DND-41 (cell line): ENCODE measurements at regions not wholly inside any gene's neighbourhood (a gene's known extent, or its start where the extent isn't known, plus 50 kb on each side); places are given as distances from the start of the nearest gene placed in this dataset.

Experiments used
- ATAC-seq: fragments of 200-7000 bp; cut with Tn5 transposase; 3 replicates; pipeline ENCODE4 v1.9.1; 2021; ENCODE audit warnings: low read depth; ENCODE audit not compliant: insufficient read depth
- DNase-seq: peaks from one replicate; pipeline ENCODE4 v3.0.0-alpha.2; 2020
- H2AFZ ChIP-seq: 2 replicates; pipeline ENCODE4 v1.6.0; 2012; ENCODE audit warnings: low read depth, low read length
- H3K27ac ChIP-seq: 2 replicates; pipeline ENCODE4 v1.5.1; 2012; ENCODE audit warnings: low read length, inconsistent platforms
- H3K27me3 ChIP-seq: fragments of 200-600 bp; sonication (generic); 2 replicates; pipeline ENCODE4 v1.6.0; 2012; ENCODE audit warnings: low read length, mild to moderate bottlenecking, inconsistent platforms; ENCODE audit not compliant: insufficient read depth, poor library complexity
- H3K36me3 ChIP-seq: 2 replicates; pipeline ENCODE4 v1.5.1; 2012; ENCODE audit warnings: low read length, inconsistent platforms; ENCODE audit not compliant: insufficient read depth
- H3K4me1 ChIP-seq: 2 replicates; pipeline ENCODE4 v1.5.1; 2012; ENCODE audit warnings: mild to moderate bottlenecking, low read length; ENCODE audit not compliant: insufficient read depth
- H3K4me2 ChIP-seq: 2 replicates; pipeline ENCODE4 v1.6.0; 2012; ENCODE audit warnings: mild to moderate bottlenecking, moderate library complexity, low read length, inconsistent platforms; ENCODE audit not compliant: insufficient read depth
- H3K4me3 ChIP-seq, 2 experiments: fragments of 200-600 bp in 1 of 2; shearing (Covaris generic) in 1 of 2; 2 replicates each; pipeline ENCODE4 v1.5.1; 2012 to 2016; ENCODE audit warnings: inconsistent platforms in 2 of 2, low read length in 2 of 2, mild to moderate bottlenecking in 2 of 2, low read depth in 1 of 2, moderate library complexity in 1 of 2
- H3K79me2 ChIP-seq: 2 replicates; pipeline ENCODE4 v1.6.0; 2012; ENCODE audit warnings: low read length, inconsistent platforms; ENCODE audit not compliant: insufficient read depth
- H3K9ac ChIP-seq: 2 replicates; pipeline ENCODE4 v1.6.0; 2012; ENCODE audit warnings: low read depth, mild to moderate bottlenecking, inconsistent platforms, low read length, moderate library complexity
- H3K9me3 ChIP-seq: 2 replicates; pipeline ENCODE4 v1.5.1; 2012; ENCODE audit warnings: low read length, moderate library complexity, mild to moderate bottlenecking, inconsistent platforms; ENCODE audit not compliant: insufficient read depth, severe bottlenecking
- H4K20me1 ChIP-seq: 2 replicates; pipeline ENCODE4 v1.6.0; 2012; ENCODE audit warnings: low read length; ENCODE audit not compliant: insufficient read depth
- EZH2 ChIP-seq: IDR thresholded peaks from 3 replicates; pipeline ENCODE4 v1.6.1; 2012; ENCODE audit warnings: borderline replicate concordance, low read depth, mild to moderate bottlenecking, moderate library complexity, low read length, inconsistent platforms; ENCODE audit not compliant: severe bottlenecking
- TF ChIP-seq, protein P1 (sequence below): IDR thresholded peaks from 2 replicates; pipeline ENCODE4 v1.5.1; 2012; ENCODE audit warnings: borderline replicate concordance, low read length, moderate library complexity, mild to moderate bottlenecking; ENCODE audit not compliant: poor library complexity, severe bottlenecking; ENCODE audit errors: extremely low read depth

DNA sequence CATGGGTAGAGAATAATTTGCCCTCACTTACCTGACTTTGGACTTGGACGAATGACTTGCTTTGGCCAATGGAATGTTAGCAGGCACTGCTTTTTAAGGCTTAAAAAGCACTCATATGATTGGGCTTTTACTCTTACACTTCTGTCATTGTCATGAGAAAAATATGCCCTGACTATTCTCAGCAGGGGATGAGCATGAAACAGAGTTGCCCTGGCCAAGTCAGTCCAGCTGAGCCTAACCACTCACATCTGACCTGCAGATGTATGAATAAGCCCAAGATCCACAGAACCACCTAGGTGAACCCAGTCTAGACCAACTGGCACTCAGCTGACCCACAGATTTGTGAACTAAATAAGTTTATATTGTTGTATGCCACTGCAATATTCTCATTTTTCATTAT lies 573.5 kb downstream of the TNS3 start:
- Histone ChIP-seq H3K36me3 (no peaks in the 10 kb centered on the region), H4K20me1 (no peaks in the 10 kb centered on the region), H3K4me3 (no peak overlapping the region), H3K79me2 (no peaks in the 10 kb centered on the region), H2AFZ (no peak overlapping the region), H3K9ac (no peak overlapping the region), H3K27me3 (no peaks in the 10 kb centered on the region), H3K27ac (no peak overlapping the region), H3K4me1 (no peaks in the 10 kb centered on the region), H3K9me3 (no peaks in the 10 kb centered on the region), H3K4me2 (no peak overlapping the region)
- TF ChIP-seq, protein P1, sequence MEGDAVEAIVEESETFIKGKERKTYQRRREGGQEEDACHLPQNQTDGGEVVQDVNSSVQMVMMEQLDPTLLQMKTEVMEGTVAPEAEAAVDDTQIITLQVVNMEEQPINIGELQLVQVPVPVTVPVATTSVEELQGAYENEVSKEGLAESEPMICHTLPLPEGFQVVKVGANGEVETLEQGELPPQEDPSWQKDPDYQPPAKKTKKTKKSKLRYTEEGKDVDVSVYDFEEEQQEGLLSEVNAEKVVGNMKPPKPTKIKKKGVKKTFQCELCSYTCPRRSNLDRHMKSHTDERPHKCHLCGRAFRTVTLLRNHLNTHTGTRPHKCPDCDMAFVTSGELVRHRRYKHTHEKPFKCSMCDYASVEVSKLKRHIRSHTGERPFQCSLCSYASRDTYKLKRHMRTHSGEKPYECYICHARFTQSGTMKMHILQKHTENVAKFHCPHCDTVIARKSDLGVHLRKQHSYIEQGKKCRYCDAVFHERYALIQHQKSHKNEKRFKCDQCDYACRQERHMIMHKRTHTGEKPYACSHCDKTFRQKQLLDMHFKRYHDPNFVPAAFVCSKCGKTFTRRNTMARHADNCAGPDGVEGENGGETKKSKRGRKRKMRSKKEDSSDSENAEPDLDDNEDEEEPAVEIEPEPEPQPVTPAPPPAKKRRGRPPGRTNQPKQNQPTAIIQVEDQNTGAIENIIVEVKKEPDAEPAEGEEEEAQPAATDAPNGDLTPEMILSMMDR: no peak
- no peak for TF ChIP-seq EZH2
- DNase-seq: no peak
- no peak for ATAC-seq

DNA sequence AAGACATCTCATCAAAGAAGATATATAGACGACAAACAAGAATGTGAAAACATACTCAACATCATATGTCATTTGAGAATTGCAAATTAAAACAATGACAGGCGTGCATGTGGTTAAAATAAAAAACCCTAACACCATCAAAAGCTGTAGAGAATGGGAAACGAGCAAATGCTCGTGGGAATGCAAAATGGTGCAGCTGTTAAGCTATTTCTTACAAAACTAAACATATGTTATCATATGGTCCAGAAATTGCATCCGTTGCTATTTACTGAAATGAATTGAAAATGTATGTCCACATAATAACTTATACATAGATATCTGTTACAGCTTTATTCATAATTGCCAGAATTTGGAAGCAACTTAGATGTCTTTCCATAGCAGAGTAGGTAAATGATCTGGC lies 574.4 kb downstream of the TNS3 start:
- Histone ChIP-seq H3K4me3 (no peak overlapping the region), H3K9ac (no peak overlapping the region), H3K36me3 (no peaks in the 10 kb centered on the region), H4K20me1 (no peaks in the 10 kb centered on the region), H2AFZ (no peak overlapping the region), H3K79me2 (no peaks in the 10 kb centered on the region), H3K4me2 (no peak overlapping the region), H3K4me1 (no peaks in the 10 kb centered on the region), H3K27me3 (no peaks in the 10 kb centered on the region), H3K27ac (no peak overlapping the region), H3K9me3 (no peaks in the 10 kb centered on the region)
- TF ChIP-seq, protein P1: no peak
- TF ChIP-seq EZH2: no peak
- DNase-seq (no peak), ATAC-seq (no peak)

DNA sequence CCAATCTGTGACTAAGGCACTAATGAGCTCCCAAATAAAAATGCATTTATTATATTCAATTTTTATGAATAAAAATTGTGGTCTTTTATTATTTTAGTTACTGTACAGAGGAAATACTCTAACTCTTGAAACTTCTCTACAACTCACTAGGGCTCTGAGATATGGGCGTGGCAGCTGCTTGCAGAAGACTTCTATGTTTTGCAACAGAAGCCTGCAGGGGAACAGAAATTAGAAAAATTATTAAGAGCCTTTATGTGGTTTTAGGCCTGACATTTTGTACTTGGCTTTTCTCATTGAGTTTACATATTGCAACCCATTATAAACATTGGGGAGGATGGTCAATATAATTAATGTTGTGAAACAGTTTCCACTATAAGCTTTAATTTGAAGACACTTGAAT lies 581.4 kb downstream of the TNS3 start:
- no peak overlapping the region for H2AFZ ChIP-seq
- no peak for ATAC-seq

More for the DNA sequence above, 581.4 kb downstream of the TNS3 start:
- no peak for TF ChIP-seq EZH2
- TF ChIP-seq, protein P1: no peak
- H3K27ac ChIP-seq: no peak overlapping the region
- H4K20me1 ChIP-seq: no peaks in the 10 kb centered on the region
- H3K9ac ChIP-seq: no peak overlapping the region
- no peak overlapping the region for H3K4me3 ChIP-seq
- no peaks in the 10 kb centered on the region for H3K27me3 ChIP-seq
- no peak for DNase-seq
- no peak overlapping the region for H3K4me2 ChIP-seq
- H3K9me3 ChIP-seq: no peaks in the 10 kb centered on the region
- no peaks in the 10 kb centered on the region for H3K36me3 ChIP-seq
- no peaks in the 10 kb centered on the region for H3K4me1 ChIP-seq
- no peaks in the 10 kb centered on the region for H3K79me2 ChIP-seq
